22Rv1 (cell line): ENCODE measurements at regions not wholly inside any gene's neighbourhood (a gene's known extent, or its start where the extent isn't known, plus 50 kb on each side); places are given as distances from the start of the nearest gene placed in this dataset.

Source experiments
- H3K27ac ChIP-seq: fragments of 450-650 bp; 2 replicates; pipeline ENCODE4 v1.5.1; 2017
- ZFX ChIP-seq: fragments of 450-650 bp; IDR thresholded peaks from 2 replicates; pipeline ENCODE4 v1.6.1; 2017; ENCODE audit warnings: antibody characterized with exemption, borderline replicate concordance
- TF ChIP-seq, protein P1 (sequence below): fragments of 450-650 bp; IDR thresholded peaks from 2 replicates; pipeline ENCODE4 v1.5.1; 2017; ENCODE audit warnings: mild to moderate bottlenecking

DNA sequence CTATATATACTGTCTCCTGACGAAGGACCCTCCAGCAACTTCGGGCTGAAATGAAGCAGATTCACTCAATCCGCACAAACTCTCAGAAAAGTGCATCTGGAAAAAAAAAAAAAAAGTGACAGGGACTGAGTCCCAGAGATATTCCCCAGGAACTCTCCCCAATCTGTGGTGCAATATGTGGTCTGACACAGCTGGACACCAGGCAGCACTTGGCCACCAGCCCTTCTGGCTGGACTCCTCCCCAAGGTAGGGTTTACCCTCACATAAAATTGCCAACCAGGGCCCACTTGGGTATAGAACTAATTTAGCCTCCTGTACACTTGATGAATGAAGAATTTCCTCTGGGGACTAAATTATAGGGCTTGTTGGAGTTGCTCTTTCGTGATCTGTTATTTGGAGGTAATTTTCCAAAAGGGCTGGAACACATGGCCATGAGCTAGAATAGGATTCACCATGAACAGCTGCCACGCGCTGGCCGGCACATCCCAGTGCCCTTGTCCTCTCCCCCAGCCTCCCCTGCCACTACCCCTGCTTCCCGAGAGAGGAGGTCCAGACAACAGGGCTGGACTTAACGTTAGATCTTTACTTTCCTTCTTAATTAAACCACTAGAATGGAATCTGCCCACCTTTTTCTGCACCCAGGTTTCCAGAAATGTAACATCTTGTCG, 379.2 kb downstream of the BMP2 start:
- TF ChIP-seq ZFX, result no peak
- TF ChIP-seq, protein P1, sequence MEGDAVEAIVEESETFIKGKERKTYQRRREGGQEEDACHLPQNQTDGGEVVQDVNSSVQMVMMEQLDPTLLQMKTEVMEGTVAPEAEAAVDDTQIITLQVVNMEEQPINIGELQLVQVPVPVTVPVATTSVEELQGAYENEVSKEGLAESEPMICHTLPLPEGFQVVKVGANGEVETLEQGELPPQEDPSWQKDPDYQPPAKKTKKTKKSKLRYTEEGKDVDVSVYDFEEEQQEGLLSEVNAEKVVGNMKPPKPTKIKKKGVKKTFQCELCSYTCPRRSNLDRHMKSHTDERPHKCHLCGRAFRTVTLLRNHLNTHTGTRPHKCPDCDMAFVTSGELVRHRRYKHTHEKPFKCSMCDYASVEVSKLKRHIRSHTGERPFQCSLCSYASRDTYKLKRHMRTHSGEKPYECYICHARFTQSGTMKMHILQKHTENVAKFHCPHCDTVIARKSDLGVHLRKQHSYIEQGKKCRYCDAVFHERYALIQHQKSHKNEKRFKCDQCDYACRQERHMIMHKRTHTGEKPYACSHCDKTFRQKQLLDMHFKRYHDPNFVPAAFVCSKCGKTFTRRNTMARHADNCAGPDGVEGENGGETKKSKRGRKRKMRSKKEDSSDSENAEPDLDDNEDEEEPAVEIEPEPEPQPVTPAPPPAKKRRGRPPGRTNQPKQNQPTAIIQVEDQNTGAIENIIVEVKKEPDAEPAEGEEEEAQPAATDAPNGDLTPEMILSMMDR, result no peak
- no peak overlapping the region for H3K27ac ChIP-seq

DNA sequence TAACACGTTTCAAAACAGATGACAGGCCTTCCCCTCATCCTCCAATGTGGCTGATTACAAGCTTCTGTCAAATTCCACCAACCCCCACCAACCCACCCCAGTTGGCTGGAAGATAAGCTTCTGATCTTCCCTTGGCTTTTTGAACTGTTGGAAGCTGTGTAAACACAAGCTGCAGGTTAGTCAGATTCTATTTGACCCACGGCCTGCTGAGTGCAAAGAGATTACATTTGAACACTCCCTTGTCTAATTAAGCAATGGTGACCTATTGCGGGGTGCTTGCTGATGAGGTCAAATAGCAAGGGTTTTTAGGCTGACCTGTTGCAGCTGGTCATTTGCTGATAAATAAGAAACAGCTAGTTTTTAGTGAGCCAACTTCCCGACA, 379.7 kb downstream of the BMP2 start:
- H3K27ac ChIP-seq, result no peak overlapping the region

GRCh38 chr20:7151676-7152470, 384.4 kb downstream of the BMP2 start:
- no peak for TF ChIP-seq ZFX
- TF ChIP-seq, protein P1, result no peak
- H3K27ac ChIP-seq, result no peak overlapping the region

More for the DNA sequence above, 379.7 kb downstream of the BMP2 start:
- TF ChIP-seq, protein P1, result no peak
- no peak for TF ChIP-seq ZFX

DNA sequence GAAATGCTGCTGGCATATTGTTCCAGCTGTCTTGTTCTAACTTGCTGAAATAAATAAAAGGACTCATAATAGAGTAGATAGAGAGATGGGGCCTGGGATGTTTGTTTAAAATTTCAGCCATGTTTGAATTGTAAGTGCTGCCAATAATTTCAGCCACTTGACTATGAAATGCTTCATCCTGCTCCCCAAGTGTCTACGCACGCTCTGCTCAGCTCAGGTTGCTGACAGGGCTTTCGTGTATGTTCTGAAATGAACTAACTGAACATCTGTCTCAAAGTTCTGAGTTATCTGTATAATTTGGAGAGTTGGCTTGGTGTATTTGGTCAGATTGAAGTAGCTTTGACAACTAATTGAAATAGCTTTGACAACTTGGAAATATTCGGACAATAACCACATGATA, 387.8 kb downstream of the BMP2 start:
- TF ChIP-seq, protein P1, result no peak
- TF ChIP-seq ZFX, result no peak
- no peak overlapping the region for H3K27ac ChIP-seq

GRCh38 chr20:7155794-7156193, 388.3 kb downstream of the BMP2 start:
- TF ChIP-seq ZFX, result no peak
- TF ChIP-seq, protein P1, result no peak
- H3K27ac ChIP-seq, result no peak overlapping the region

- no peak for TF ChIP-seq ZFX
- TF ChIP-seq, protein P1, result no peak
Observed at GRCh38 chr20:7159903-7160302, 392.4 kb downstream of the BMP2 start.

GRCh38 chr20:7161690-7162089, 394.2 kb downstream of the BMP2 start:
- H3K27ac ChIP-seq, result no peak overlapping the region
- TF ChIP-seq ZFX, result no peak
- TF ChIP-seq, protein P1, result peak; percentile 61

More at GRCh38 chr20:7159903-7160302, 392.4 kb downstream of the BMP2 start:
- H3K27ac ChIP-seq, result no peak overlapping the region
